ENCODE measurements at regions not wholly inside any gene's neighbourhood (a gene's known extent, or its start where the extent isn't known, plus 50 kb on each side); places are given as distances from the start of the nearest gene placed in this dataset.

- H3K79me2 ChIP-seq (ENCODE audit: insufficient read depth, low read length), result no peaks in the 10 kb centered on the region
- H3K4me1 ChIP-seq (ENCODE audit: control insufficient read depth in 1 of 2, insufficient read depth in 2 of 2, low read length in 2 of 2), result no peaks in the 10 kb centered on the region
- ChIA-PET CTCF (no interaction called here), POLR2A (no interaction called here), RAD21 (ENCODE audit: low non-redundant PET in 1 of 2, low total read pairs in 2 of 2, uncharacterized antibody in 2 of 2, unreplicated experiment in 2 of 2) (no interaction called here)
- no peak overlapping the region for H3K27ac ChIP-seq (ENCODE audit: low read depth, low read length)
- peaks cover 3 to 7% of the 10 kb centered on the region in 2 experiments; a peak in 2 of 4 replicates for H3K9me3 ChIP-seq (ENCODE audit: control insufficient read depth in 1 of 2, insufficient read depth in 1 of 2, low read depth in 1 of 2, low read length in 2 of 2)
- no peak for TF ChIP-seq CBX3 (IDR thresholded peaks at IDR 0.05; ENCODE audit: low read depth)
- TF ChIP-seq RAD21 (IDR thresholded peaks at IDR 0.05; ENCODE audit: low read depth), result no peak
- no peak for TF ChIP-seq EZH2phosphoT487 (IDR thresholded peaks at IDR 0.05; ENCODE audit: borderline replicate concordance)
- no peak for TF ChIP-seq EZH2 (IDR thresholded peaks at IDR 0.05)
- no peak for TF ChIP-seq TCF7L2 (IDR thresholded peaks at IDR 0.05; ENCODE audit: borderline replicate concordance, extremely low read depth, insufficient read depth, insufficient read length)
- TF ChIP-seq SRF (IDR thresholded peaks at IDR 0.05; ENCODE audit: low read depth), result no peak
- TF ChIP-seq JUND (IDR thresholded peaks at IDR 0.05), result no peak
- no peak for TF ChIP-seq ELF1 (IDR thresholded peaks at IDR 0.05; ENCODE audit: borderline replicate concordance, low read depth)
- TF ChIP-seq FOSL1 (IDR thresholded peaks at IDR 0.05; ENCODE audit: low read depth), result no peak
- intact Hi-C loops (cut with micrococcal nuclease), result no loop called here
- no peak overlapping the region for H3K4me2 ChIP-seq (ENCODE audit: low read length)
- ATAC-seq (no peak), DNase-seq (ENCODE audit: low read depth, low spot score) (no peak)
- H3K4me3 ChIP-seq (replicated peaks in 1 of 2; ENCODE audit: low read depth in 1 of 2, low read length in 2 of 2), result no peak overlapping the region
- no peaks in the 10 kb centered on the region for H4K20me1 ChIP-seq (ENCODE audit: insufficient read depth)
- H3K27me3 ChIP-seq (ENCODE audit: insufficient read depth, low read length), result no peaks in the 10 kb centered on the region
- no peaks in the 10 kb centered on the region for H3K36me3 ChIP-seq (ENCODE audit: control insufficient read depth in 1 of 2, insufficient read depth in 2 of 2, low read length in 2 of 2)
- H3K9ac ChIP-seq (ENCODE audit: low read length), result no peak overlapping the region
- no peaks in the 10 kb centered on the region for H3K9me2 ChIP-seq (ENCODE audit: insufficient read depth)
- BruUV-seq (replicated peaks), result no TSS peak
- no peak overlapping the region for H2AFZ ChIP-seq (ENCODE audit: low read depth, low read length, poor library complexity, severe bottlenecking)
These were observed 50.8 kb upstream of the TSHZ2 start for GRCh38 chr20:52921340-52921739.

- ChIA-PET RAD21 (ENCODE audit: low non-redundant PET in 1 of 2, low total read pairs in 2 of 2, uncharacterized antibody in 2 of 2, unreplicated experiment in 2 of 2) (no interaction called here), CTCF (no interaction called here), POLR2A (no interaction called here)
- peaks cover 3 to 14% of the 10 kb centered on the region in 2 experiments; a peak in 2 of 4 replicates for H3K9me3 ChIP-seq (ENCODE audit: control insufficient read depth in 1 of 2, insufficient read depth in 1 of 2, low read depth in 1 of 2, low read length in 2 of 2)
- no peak for DNase-seq (ENCODE audit: low read depth, low spot score)
- no peak overlapping the region for H3K4me2 ChIP-seq (ENCODE audit: low read length)
- ATAC-seq, result no peak
- no peak overlapping the region for H3K9ac ChIP-seq (ENCODE audit: low read length)
- no peaks in the 10 kb centered on the region for H3K36me3 ChIP-seq (ENCODE audit: control insufficient read depth in 1 of 2, insufficient read depth in 2 of 2, low read length in 2 of 2)
- no peak overlapping the region for H3K27ac ChIP-seq (ENCODE audit: low read depth, low read length)
- no peaks in the 10 kb centered on the region for H3K4me1 ChIP-seq (ENCODE audit: control insufficient read depth in 1 of 2, insufficient read depth in 2 of 2, low read length in 2 of 2)
- H3K27me3 ChIP-seq (ENCODE audit: insufficient read depth, low read length), result no peaks in the 10 kb centered on the region
- H3K4me3 ChIP-seq (replicated peaks in 1 of 2; ENCODE audit: low read depth in 1 of 2, low read length in 2 of 2), result no peak overlapping the region
- intact Hi-C loops (cut with micrococcal nuclease), result no loop called here
- H3K79me2 ChIP-seq (ENCODE audit: insufficient read depth, low read length), result no peaks in the 10 kb centered on the region
- H4K20me1 ChIP-seq (ENCODE audit: insufficient read depth), result no peaks in the 10 kb centered on the region
- no TSS peak for BruUV-seq (replicated peaks)
- no peak overlapping the region for H2AFZ ChIP-seq (ENCODE audit: low read depth, low read length, poor library complexity, severe bottlenecking)
- no peaks in the 10 kb centered on the region for H3K9me2 ChIP-seq (ENCODE audit: insufficient read depth)
- no peak for TF ChIP-seq ELF1 (IDR thresholded peaks at IDR 0.05; ENCODE audit: borderline replicate concordance, low read depth)
- no peak for TF ChIP-seq EZH2phosphoT487 (IDR thresholded peaks at IDR 0.05; ENCODE audit: borderline replicate concordance)
- no peak for TF ChIP-seq FOSL1 (IDR thresholded peaks at IDR 0.05; ENCODE audit: low read depth)
- TF ChIP-seq ZNF274 (IDR thresholded peaks at IDR 0.05; ENCODE audit: low read depth, low read length), result no peak
- no peak for TF ChIP-seq MAX (IDR thresholded peaks at IDR 0.05)
- no peak for TF ChIP-seq EZH2 (IDR thresholded peaks at IDR 0.05)
- no peak for TF ChIP-seq SP1 (IDR thresholded peaks at IDR 0.05; ENCODE audit: low read depth)
- no peak for TF ChIP-seq CBX3 (IDR thresholded peaks at IDR 0.05; ENCODE audit: low read depth)
- no peak for TF ChIP-seq RAD21 (IDR thresholded peaks at IDR 0.05; ENCODE audit: low read depth)
- no peak for TF ChIP-seq ZBTB33 (IDR thresholded peaks at IDR 0.05; ENCODE audit: extremely low read depth, insufficient replicate concordance, low read length)
- TF ChIP-seq EGR1 (IDR thresholded peaks at IDR 0.05; ENCODE audit: low read depth), result no peak
- no peak for TF ChIP-seq REST (IDR thresholded peaks at IDR 0.05; ENCODE audit: low read depth)
- TF ChIP-seq POLR2A (IDR thresholded peaks at IDR 0.05; ENCODE audit: borderline replicate concordance, extremely low read depth, insufficient read depth, insufficient read length), result no peak
- TF ChIP-seq JUND (IDR thresholded peaks at IDR 0.05), result no peak
- no peak for TF ChIP-seq SRF (IDR thresholded peaks at IDR 0.05; ENCODE audit: low read depth)
- TF ChIP-seq ZFX (IDR thresholded peaks at IDR 0.05), result no peak
These were observed 53.8 kb upstream of the TSHZ2 start for GRCh38 chr20:52918311-52918710.

Data from HCT116 (cell line).